Immature natural killer cell (primary cell): ENCODE measurements at regions not wholly inside any gene's neighbourhood (a gene's known extent, or its start where the extent isn't known, plus 50 kb on each side); places are given as distances from the start of the nearest gene placed in this dataset.

Source experiments
- DNase-seq, 3 donors: peaks; one replicate each; pipeline ENCODE4 v3.0.0; 2022; ENCODE audit warnings: mixed read lengths in 1 of 3
- H3K27ac Mint-ChIP-seq, 6 donors: one replicate each; pipeline ENCODE4 v1.8.0; 2020; ENCODE audit warnings: mixed read lengths in 6 of 6, mild to moderate bottlenecking in 5 of 6, inconsistent platforms in 4 of 6, moderate library complexity in 3 of 6
- H3K27me3 Mint-ChIP-seq, 3 donors: one replicate each; pipeline ENCODE4 v1.8.0; 2020 to 2021; ENCODE audit warnings: low read depth in 3 of 3, mild to moderate bottlenecking in 3 of 3, mixed read lengths in 3 of 3, moderate library complexity in 3 of 3, inconsistent platforms in 1 of 3
- H3K36me3 Mint-ChIP-seq, 3 donors: one replicate each; pipeline ENCODE4 v1.8.0; 2020; ENCODE audit warnings: mixed read lengths in 3 of 3, inconsistent platforms in 2 of 3, mild to moderate bottlenecking in 2 of 3
- H3K4me1 Mint-ChIP-seq, 2 donors: one replicate each; pipeline ENCODE4 v1.8.0; 2020; ENCODE audit warnings: inconsistent platforms in 2 of 2, mild to moderate bottlenecking in 2 of 2, mixed read lengths in 2 of 2, moderate library complexity in 1 of 2
- H3K4me3 Mint-ChIP-seq, 5 donors: one replicate each; pipeline ENCODE4 v1.8.0; 2020; ENCODE audit warnings: mild to moderate bottlenecking in 5 of 5, mixed read lengths in 5 of 5, inconsistent platforms in 3 of 5, moderate library complexity in 3 of 5
- H3K9me3 Mint-ChIP-seq, 6 donors: one replicate each; pipeline ENCODE4 v1.8.0; 2020; ENCODE audit warnings: mild to moderate bottlenecking in 6 of 6, mixed read lengths in 6 of 6, inconsistent platforms in 4 of 6, moderate library complexity in 3 of 6

DNA sequence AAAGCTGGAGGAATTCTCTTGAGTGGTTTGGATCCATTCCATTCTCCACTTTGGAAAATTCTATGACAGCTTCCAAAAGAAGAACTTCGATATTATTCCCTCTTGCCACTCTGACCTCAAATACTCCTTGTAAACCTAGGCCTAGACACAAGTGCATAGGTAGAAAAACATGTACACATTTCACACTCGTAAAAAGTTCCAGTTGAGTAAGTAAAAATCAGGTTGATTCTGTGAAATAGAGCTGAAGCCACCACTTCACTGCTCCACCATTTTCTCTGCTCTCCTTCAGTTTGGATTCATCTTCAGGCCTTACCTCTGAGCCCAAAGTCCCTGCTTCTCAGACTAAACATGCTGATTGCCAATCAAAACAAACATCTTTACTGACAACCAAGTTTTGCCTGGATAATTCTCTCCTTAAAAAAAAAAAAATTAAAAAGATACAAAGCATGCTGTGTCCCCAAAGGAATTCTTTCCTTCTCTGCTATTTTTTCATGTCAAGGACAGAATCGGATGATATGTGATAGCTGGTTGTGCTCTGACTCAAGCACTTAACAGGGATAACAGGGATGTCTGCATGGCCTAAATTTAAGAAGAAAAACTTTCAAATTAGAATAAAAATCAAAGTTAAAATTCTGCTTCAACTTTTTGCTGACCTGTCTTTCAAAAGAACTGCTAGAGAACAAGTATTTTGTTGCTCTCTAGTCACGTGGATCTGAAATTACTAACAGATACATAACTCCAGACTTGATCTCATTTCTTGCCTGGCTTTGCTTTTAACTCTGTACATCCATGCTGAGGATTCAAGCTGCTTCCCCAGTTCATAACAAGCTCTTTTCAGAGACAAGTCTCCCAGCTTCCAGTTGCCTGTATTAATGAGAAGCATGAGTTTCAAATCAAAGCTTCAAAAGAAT lies 420.9 kb upstream of the INTU start:
- no peaks in the 10 kb centered on the region for H3K36me3 Mint-ChIP-seq
- H3K4me3 Mint-ChIP-seq: no peak overlapping the region
- H3K4me1 Mint-ChIP-seq: no peaks in the 10 kb centered on the region
- H3K9me3 Mint-ChIP-seq: peaks cover 11 to 47% (median 24%) of the 10 kb centered on the region in 6 donors
- peaks cover 0 to 2% (median 0%) of the 10 kb centered on the region in 3 donors for H3K27me3 Mint-ChIP-seq
- H3K27ac Mint-ChIP-seq: no peak overlapping the region
- DNase-seq: no peak

DNA sequence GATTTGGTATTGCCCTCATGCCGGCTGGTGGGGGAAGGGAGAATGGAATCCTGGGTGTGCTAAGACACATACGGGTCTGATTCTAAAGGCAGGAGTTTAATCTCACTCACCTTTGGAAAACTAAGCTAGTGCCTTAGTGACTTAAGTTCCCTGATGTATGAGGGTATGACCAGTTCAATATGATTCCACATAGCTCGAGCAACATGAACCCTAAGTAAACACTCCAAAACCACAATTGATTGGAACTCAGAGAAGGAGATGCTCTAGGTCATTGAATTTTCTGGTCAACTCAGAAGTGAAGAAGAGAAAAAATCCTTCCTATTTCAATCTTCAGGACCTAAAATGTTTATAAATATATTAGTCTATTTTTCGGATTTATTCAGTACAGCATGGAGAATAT lies 420.1 kb upstream of the INTU start:
- Mint-ChIP-seq H3K4me1 (no peaks in the 10 kb centered on the region), H3K9me3 (peaks cover 10 to 49% (median 24%) of the 10 kb centered on the region in 6 donors), H3K27me3 (peaks cover 0 to 2% (median 0%) of the 10 kb centered on the region in 3 donors), H3K36me3 (no peaks in the 10 kb centered on the region), H3K4me3 (no peak overlapping the region), H3K27ac (no peak overlapping the region)
- DNase-seq: no peak

DNA sequence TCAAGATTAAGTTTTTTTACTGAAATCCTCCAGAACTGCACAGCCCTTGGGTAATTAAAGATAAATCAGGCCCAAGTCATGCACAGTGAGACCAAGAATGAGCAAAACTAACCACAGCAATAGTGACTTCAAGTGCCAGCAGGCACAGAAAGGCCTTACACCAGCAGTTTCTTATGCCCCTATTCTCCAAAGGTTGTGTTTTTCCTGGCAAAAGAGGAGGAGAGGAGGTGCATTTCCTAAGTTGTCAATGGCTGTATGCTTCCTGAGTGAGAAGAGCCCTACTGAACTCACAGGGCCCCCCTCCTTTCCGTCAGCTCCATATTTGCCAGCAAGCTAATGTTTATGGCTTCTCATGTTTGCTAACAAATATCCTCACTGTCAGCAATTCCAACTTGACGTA lies 418.7 kb upstream of the INTU start:
- Mint-ChIP-seq H3K9me3 (peaks cover 12 to 52% (median 24%) of the 10 kb centered on the region in 6 donors), H3K36me3 (no peaks in the 10 kb centered on the region), H3K4me3 (no peak overlapping the region), H3K4me1 (no peaks in the 10 kb centered on the region), H3K27me3 (peaks cover 0 to 2% (median 0%) of the 10 kb centered on the region in 3 donors), H3K27ac (no peak overlapping the region)
- DNase-seq: no peak

DNA sequence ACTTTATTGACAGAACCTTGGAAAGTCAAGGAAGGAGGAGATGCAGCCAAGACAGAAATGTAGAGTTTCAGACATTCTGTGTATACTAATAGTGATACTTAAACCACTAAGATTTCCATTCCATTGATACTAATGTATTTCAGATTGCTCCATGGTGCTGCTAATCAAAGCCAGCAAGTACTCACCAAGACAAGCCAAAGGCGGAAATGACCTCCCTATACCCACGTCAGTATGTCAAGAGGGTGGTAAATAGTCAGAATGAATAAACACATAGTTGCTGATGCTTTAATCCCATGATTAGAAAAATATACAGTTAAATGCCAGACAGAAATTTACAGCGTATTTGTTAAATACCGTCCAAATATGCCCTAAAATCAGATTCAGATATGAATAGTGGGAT lies 417.8 kb upstream of the INTU start:
- H3K36me3 Mint-ChIP-seq: no peaks in the 10 kb centered on the region
- no peaks in the 10 kb centered on the region for H3K4me1 Mint-ChIP-seq
- H3K27me3 Mint-ChIP-seq: peaks cover 0 to 2% (median 0%) of the 10 kb centered on the region in 3 donors
- no peak overlapping the region for H3K4me3 Mint-ChIP-seq
- H3K9me3 Mint-ChIP-seq: peaks cover 12 to 48% (median 16%) of the 10 kb centered on the region in 6 donors
- H3K27ac Mint-ChIP-seq: no peak overlapping the region
- DNase-seq: no peak

DNA sequence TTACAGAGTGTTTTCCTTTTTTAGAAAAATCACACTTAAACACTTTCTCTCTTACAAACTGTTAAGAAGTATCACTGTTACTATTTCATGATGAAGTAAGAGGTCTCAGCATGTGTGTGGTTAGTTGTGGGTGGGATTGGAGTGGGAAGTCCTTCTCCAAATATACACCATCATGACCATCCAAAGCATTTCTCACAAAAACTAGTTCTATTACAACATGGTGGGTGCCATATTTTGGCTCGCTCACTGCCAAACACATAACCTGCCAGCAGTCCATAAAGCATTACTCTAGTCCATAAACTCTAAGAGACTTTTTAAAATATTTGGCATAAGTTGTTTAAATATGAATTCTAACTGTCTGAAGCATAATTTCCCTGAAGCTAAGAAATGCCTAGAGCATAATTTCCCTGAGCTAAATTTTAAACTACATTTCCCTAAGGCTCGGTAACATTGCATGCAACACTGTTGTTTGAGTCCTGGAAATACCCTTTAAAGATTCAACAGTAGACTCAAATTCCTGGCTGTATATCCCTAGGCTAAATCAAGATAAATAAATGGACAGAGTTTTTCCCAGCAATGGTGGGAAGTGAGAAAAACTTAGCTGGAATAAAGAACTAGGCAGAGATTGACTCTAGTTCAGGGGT lies 415.0 kb upstream of the INTU start:
- Mint-ChIP-seq H3K27me3 (peaks cover 0 to 2% (median 0%) of the 10 kb centered on the region in 3 donors), H3K27ac (no peak overlapping the region), H3K4me1 (no peaks in the 10 kb centered on the region), H3K36me3 (no peaks in the 10 kb centered on the region), H3K4me3 (no peak overlapping the region), H3K9me3 (peaks cover 11 to 42% (median 13%) of the 10 kb centered on the region in 6 donors)
- no peak for DNase-seq

DNA sequence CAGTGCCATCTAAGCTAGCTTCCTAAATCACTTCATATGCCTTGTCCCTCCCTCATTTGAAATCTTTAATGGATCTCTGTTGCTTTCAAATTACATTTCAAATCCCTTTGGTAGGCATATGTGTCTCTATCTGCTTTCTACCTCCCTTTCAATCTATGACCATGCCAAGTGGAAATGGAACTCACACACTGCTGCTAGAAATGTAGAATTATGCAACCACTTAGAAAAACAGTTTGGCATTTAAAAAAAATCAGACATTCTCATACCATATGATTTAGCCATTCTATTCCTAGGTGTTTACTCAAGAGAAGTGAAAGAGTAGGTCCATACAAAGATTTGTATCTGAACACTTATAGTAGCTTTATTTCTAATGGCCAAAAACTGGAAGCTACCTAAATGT lies 413.5 kb upstream of the INTU start:
- Mint-ChIP-seq H3K36me3 (no peaks in the 10 kb centered on the region), H3K27ac (no peak overlapping the region)

DNA sequence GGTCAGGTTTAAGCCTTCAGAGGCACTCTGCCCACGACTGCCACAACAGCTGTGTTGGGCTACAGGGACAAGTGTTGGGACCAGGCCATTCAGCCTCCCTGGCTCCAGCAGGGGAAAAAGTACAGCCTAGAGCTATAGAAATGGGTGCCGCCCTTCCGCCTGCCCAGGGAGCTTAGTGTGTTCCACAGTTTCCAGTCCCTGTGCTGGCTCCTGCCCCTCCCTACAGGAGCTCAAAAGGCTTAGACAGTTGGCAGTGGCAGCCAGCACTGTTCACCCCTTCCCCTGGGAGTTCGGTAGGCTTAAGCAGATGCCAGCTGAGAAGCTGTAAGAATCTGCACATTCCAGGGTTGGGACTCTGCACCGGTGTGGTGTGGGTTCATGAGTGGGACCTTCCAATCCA lies 408.2 kb upstream of the INTU start:
- Mint-ChIP-seq H3K9me3 (peaks cover 7 to 36% (median 22%) of the 10 kb centered on the region in 6 donors), H3K27ac (no peak overlapping the region), H3K27me3 (no peaks in the 10 kb centered on the region), H3K36me3 (no peaks in the 10 kb centered on the region), H3K4me1 (no peaks in the 10 kb centered on the region), H3K4me3 (no peak overlapping the region)
- DNase-seq: no peak

More for the DNA sequence above, 413.5 kb upstream of the INTU start:
- Mint-ChIP-seq H3K4me3 (no peak overlapping the region), H3K4me1 (no peaks in the 10 kb centered on the region), H3K9me3 (peaks cover 13 to 48% (median 21%) of the 10 kb centered on the region in 6 donors), H3K27me3 (no peaks in the 10 kb centered on the region)
- no peak for DNase-seq

DNA sequence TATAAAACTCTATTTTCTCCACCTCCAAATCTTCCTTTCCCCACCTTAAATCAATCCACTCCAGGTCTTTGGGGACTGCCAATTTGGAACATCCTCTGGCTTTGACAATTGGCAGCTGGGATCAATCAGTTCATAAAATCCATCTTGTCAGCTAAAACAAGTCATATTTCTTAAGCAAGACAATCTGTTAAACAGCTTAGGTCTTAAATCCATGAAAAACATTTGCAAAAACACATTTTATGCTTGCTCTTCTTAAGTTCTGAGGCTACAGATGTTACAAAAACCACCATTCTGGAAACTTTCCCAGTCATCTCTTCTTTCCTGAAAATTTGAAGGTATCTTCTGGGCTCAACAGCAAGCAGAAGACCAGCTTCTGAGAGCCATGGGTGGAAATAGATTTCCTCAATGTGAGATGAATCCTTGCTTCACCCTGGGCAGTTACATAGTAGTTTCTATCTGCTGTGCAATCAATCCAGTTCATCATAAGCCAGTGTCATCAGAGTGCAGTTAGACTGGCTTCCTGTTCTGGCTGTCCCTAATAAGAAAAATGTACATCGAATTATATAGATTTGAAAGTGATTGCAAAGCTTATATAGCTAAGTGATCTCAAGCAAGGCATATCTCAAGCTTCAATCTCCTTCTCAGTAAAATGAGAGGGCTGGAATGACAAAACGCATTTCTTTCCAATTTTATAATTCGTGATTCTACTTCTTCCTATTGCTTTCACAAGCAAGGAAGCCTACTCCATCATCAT lies 402.7 kb upstream of the INTU start:
- Mint-ChIP-seq H3K4me3 (no peak overlapping the region), H3K27ac (no peak overlapping the region), H3K36me3 (no peaks in the 10 kb centered on the region), H3K9me3 (peaks cover 2 to 33% (median 16%) of the 10 kb centered on the region in 6 donors), H3K27me3 (peaks cover 0 to 3% (median 0%) of the 10 kb centered on the region in 3 donors), H3K4me1 (no peaks in the 10 kb centered on the region)
- no peak for DNase-seq

DNA sequence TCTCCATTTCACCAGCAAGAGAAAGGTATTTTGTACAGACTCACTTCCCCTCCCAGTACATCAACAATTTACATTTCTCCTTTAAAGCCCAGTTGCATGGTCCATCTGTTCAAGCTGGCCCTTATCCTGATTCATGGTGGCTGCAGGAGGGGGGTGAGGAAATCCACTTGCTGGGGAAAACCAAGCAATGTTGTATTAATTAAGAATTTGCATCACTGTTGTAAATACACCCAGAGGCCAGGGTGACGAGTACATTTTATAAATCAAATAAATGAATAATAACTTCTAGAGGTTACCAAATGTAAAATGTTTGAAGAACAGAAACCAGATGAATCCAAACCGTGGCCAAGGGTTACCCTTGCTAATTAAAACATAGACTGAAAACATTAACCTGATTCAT lies 395.9 kb upstream of the INTU start:
- H3K27me3 Mint-ChIP-seq: peaks cover 0 to 2% (median 0%) of the 10 kb centered on the region in 3 donors
- H3K27ac Mint-ChIP-seq: no peak overlapping the region
- peaks cover 6 to 29% (median 11%) of the 10 kb centered on the region in 6 donors for H3K9me3 Mint-ChIP-seq

DNA sequence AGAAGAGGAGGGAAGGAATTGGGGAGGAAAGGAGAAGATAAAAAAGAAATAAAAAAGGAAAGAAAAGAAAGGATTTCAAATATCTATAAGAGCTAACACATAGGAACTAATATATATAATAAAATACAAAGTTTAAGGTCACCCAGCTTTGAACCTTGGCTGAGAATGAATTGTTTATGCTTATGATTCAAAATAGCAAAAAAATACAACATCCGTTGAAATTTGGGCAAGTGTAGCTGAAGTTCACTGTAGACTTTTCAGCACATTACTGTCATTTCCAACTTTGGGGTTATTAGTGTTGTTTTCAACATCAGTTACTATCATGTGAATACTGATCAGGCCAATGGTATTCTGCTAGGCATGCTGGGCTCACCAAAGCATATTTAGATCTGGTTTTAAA lies 395.2 kb upstream of the INTU start:
- no peak overlapping the region for H3K4me3 Mint-ChIP-seq
- H3K4me1 Mint-ChIP-seq: no peaks in the 10 kb centered on the region
- DNase-seq: no peak
- H3K27me3 Mint-ChIP-seq: peaks cover 0 to 2% (median 0%) of the 10 kb centered on the region in 3 donors
- peaks cover 5 to 29% (median 13%) of the 10 kb centered on the region in 6 donors for H3K9me3 Mint-ChIP-seq
- no peak overlapping the region for H3K27ac Mint-ChIP-seq
- H3K36me3 Mint-ChIP-seq: no peaks in the 10 kb centered on the region

More for the DNA sequence above, 395.9 kb upstream of the INTU start:
- Mint-ChIP-seq H3K4me1 (no peaks in the 10 kb centered on the region), H3K36me3 (no peaks in the 10 kb centered on the region), H3K4me3 (no peak overlapping the region)
- no peak for DNase-seq

DNA sequence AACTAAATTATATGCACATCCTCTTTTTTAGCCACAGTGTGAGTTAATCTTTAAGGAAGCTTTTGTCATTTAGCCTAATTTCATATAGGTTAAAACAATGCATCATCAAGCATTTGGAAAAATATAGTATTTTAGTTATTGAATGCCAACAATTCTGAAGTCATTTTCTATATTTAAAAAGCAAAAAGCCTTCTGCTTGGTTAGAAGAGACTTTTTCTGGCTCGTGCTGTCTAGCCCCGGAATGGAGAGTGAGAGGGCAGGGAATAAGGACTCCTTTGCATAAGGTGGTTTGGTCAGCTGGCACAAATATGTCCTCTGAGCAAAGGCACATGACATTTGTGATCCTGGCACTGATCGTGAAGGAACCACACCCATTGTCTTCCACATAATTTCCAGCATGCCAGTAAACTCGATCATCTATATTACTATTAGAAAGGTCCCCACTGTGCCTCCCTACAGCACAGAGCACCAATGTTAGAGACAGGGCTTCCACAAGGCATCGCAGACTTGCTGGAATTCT lies 393.7 kb upstream of the INTU start:
- no peak overlapping the region for H3K4me3 Mint-ChIP-seq
- no peaks in the 10 kb centered on the region for H3K4me1 Mint-ChIP-seq
- no peak overlapping the region for H3K27ac Mint-ChIP-seq
- peaks cover 0 to 2% (median 0%) of the 10 kb centered on the region in 3 donors for H3K27me3 Mint-ChIP-seq
- no peak for DNase-seq
- H3K9me3 Mint-ChIP-seq: peaks cover 5 to 24% (median 13%) of the 10 kb centered on the region in 6 donors
- no peaks in the 10 kb centered on the region for H3K36me3 Mint-ChIP-seq

DNA sequence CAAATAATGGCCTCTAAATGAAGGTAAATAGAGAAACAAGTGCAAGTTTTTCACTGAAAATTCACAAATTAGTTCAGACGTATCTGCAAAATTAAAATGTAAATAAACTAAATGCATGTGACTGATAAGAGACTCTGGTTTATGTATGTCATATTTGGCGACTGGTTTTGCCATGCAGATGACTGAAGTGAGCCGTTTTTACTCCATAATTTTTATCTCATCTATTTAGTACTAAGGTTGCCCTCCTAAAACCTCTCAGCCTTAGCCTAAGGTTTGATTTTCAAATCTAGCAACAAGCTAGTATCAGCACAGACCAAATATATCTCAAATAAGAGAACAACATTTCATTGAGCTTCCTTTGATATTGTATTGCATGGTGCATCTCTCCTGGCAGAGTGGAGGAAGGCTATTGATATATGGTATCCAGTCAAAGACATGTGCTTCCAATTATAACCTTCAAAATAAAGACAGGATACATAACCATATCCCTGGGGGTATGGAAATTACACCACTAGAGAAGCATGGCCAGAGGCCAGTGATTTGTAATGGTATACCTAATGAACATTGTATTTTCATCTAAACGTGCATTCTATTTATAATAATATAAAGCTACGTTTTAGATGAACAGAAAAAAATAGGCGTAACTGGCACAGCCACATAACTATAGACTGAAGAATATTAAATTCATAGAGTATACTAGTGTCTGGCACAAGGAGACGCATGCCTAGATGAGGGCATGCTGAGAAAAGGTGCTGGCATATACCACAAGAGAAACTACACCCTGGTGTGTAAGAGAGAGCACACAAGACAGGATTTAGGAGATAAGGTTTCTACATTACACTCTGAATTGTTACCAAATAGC lies 392.6 kb upstream of the INTU start:
- Mint-ChIP-seq H3K4me1 (no peaks in the 10 kb centered on the region), H3K36me3 (no peaks in the 10 kb centered on the region), H3K27ac (no peak overlapping the region), H3K9me3 (peaks cover 5 to 16% (median 13%) of the 10 kb centered on the region in 6 donors), H3K27me3 (peaks cover 0 to 2% (median 0%) of the 10 kb centered on the region in 3 donors), H3K4me3 (no peak overlapping the region)
- DNase-seq: no peak

DNA sequence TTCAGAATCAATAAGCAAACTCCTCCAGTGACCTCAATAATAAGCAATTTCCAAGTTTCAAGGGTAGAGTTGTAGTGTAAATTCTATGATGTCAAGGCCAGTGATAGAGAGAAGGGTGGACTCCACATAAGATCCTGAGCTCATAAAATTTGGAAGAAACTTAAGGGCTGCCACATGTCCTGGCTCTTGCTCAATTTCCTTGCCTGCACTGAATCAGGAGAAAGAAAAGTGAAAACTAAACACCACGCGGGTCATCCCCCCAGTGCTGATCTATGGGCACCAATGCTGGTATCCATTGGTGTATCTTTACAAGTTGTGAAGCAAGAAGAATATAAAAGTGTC lies 392.0 kb upstream of the INTU start:
- Mint-ChIP-seq H3K36me3 (no peaks in the 10 kb centered on the region), H3K9me3 (peaks cover 5 to 16% (median 12%) of the 10 kb centered on the region in 6 donors), H3K27ac (no peak overlapping the region), H3K27me3 (peaks cover 0 to 2% (median 0%) of the 10 kb centered on the region in 3 donors), H3K4me3 (no peak overlapping the region), H3K4me1 (no peaks in the 10 kb centered on the region)
- DNase-seq: no peak
